GM21381 (cell line): ENCODE measurements at regions not wholly inside any gene's neighbourhood (a gene's known extent, or its start where the extent isn't known, plus 50 kb on each side); places are given as distances from the start of the nearest gene placed in this dataset.
"Not testable (repeated sequence)": the region's sequence is repeated elsewhere in the genome, so short reads cannot be mapped to it uniquely, and the experiment has no call there.

Experiments used
- ATAC-seq: cut with Tn5 transposase; IDR thresholded peaks from one replicate; pipeline ENCODE4 v1.9.1; 2021; ENCODE audit warnings: mild to moderate bottlenecking, moderate library complexity; ENCODE audit not compliant: unreplicated experiment

DNA sequence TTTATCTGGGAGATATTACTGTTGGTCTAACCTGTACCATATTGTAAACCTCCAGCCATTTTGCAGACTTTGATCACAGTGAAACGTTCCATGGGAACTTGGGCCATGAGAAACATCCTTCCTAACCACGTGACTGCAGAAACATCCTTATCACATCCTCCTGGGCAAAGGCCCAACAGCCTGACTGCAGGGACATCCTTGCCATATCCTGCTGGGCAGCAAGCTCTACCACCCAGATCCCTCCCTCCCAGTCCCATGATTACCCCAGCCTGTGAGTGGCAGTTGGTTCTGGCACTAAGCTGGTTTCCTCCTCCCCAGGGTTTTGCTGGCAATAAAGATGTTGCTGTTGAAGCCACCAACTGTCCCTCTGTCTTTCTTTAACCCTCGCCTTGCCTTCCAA, 201.2 kb downstream of the POTEC start:
- not testable (repeated sequence) for ATAC-seq

DNA sequence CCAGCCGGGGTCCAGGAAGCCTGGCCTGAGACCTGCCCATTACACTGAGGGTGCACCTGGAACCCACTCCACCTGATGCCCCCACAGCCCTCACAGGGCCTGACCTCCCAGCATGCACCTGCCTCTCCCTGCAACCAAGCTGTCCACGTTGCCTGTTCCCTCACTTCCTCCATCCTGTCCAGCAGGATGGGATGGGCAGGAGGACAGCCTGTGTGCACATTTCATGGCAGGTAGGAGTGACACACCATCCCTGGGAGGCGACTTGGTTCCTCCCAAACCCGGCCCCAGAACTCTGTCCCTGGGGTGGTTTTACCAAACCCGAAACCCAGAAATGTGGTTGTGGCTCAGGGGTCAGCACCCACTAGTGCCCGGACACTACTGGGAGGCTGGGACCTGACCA, 203.8 kb upstream of the ZNF519 start:
- ATAC-seq: not testable (repeated sequence)

DNA sequence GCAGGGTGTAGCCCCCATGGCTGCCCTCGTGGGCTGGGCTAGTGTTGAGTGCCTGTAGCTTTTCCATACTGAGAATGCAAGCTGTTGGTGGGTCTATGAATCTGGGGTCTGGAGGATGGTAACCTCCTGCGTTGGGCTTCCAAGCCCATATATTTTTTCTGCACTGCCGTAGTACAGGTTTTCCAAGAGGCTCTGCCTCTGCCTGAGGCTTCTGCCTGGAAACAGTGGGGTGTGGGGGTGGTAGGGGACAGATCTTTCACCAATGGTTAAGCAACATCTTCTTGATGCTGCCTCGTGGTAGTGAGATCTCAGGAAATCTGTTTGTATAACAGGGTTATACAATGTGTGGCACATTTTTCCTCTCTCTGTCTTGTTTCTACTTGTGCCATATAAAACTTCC, 189.0 kb upstream of the ZNF519 start:
- ATAC-seq: not testable (repeated sequence)

DNA sequence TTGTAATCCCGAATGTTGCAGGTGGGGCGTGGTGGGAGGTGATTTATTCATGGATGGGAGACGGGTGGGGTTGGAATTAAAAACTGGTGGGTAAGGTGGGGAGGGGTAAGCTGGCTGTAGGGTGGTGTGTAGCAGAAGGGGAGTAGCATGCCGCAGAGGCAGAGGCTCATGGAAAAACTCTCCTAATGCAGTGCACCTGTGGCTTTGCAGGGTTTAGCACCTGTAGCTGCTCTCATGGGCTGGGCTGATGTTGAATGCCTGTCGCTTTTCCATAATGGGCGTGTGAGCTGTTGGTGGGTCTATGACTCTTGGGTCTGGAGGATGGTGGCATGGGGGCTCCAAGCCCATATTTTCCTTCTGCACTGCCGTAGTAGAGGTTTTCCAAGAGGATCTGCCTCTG, 169.0 kb upstream of the ZNF519 start:
- ATAC-seq: not testable (repeated sequence)

- ATAC-seq: not testable (repeated sequence)
Measured at GRCh38 chr18:14295081-14295480, 162.8 kb upstream of the ZNF519 start.

DNA sequence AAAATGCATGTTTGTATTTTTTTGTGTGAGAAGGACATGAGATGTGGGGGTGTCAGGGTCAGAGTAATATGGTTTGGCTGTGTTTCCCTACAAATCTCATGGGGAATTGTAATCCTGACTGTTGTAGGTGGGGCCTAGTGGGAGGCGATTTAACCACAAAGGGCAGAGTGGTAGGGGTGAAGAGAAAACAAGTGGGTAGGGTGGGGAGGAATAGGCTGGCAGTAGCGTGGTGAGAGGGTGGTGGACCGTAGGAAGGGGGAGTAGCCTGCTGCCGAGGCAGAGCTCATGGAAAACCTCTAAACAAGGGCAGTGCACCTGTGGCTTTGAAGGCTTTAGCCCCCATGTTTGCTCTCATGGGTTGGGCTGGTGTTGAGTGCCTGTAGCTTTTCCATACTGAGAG, 152.8 kb upstream of the ZNF519 start:
- no peak for ATAC-seq

DNA sequence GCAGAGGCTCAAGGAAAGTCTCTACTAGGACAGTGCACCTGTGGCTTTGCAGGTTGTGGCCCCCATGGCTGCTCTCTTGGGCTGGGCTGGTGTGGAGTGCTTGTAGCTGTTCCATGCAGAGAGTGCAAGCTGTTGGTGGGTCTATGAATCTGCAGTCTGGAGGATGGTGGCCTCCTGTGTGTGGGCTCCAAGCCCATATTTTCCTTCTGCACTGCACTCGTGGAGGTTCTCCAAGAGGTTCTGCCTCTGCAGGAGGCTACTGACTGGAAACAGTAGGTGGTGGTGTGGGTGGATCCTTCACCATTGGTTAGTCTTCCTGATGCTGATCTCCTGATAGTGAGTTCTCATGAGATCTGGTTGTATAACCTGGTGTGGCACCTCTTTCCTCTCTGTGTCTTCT, 143.2 kb upstream of the ZNF519 start:
- not testable (repeated sequence) for ATAC-seq

- not testable (repeated sequence) for ATAC-seq
Measured at GRCh38 chr18:14265637-14266410, 133.6 kb upstream of the ZNF519 start.

- not testable (repeated sequence) for ATAC-seq
Measured at GRCh38 chr18:14262786-14263185, 130.6 kb upstream of the ZNF519 start.

GRCh38 chr18:14250084-14250677, 117.9 kb upstream of the ZNF519 start:
- ATAC-seq: not testable (repeated sequence)

GRCh38 chr18:14239224-14239623, 107.0 kb upstream of the ZNF519 start:
- ATAC-seq: not testable (repeated sequence)

DNA sequence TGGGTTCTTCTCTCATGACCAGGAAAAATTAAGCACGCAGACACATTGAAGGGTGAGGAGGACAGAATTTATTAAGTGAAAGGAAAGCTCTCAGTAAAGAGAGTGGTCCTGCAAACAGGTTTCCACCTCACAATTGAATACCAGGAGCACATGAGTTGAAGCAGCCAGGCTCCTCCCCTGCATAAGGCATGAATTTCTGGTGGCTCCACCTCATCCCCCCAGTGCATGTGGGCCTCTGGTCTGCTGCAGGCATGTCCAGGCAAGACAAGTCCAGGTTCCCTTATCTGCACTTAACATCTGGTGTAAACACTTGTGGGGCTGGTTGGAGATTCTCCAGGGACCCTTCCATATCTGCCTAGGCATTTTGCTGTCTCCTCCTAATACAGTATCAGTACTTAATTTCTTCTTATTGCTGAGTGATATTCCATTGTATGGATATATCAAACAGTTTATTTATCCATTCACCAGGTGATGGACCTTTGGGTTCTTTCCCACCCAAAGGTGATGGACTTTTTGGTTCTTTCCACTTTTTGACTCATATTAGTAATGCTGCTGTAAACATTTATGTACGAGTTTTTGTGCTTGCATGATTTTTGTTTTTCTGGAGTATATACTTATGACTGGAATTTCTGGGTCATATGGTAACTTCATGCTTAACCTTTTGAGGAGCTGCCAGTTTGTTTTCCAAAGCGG, 104.3 kb upstream of the ZNF519 start:
- not testable (repeated sequence) for ATAC-seq

GRCh38 chr18:14225286-14225679, 93.0 kb upstream of the ZNF519 start:
- ATAC-seq: not testable (repeated sequence)

- ATAC-seq: not testable (repeated sequence)
Measured at GRCh38 chr18:14224551-14225285, 92.5 kb upstream of the ZNF519 start.

GRCh38 chr18:14223919-14224318, 91.7 kb upstream of the ZNF519 start:
- ATAC-seq: not testable (repeated sequence)

- ATAC-seq: not testable (repeated sequence)
Measured at GRCh38 chr18:14223231-14223822, 91.1 kb upstream of the ZNF519 start.

- ATAC-seq: not testable (repeated sequence)
Measured at GRCh38 chr18:14222354-14223221, 90.4 kb upstream of the ZNF519 start.

DNA sequence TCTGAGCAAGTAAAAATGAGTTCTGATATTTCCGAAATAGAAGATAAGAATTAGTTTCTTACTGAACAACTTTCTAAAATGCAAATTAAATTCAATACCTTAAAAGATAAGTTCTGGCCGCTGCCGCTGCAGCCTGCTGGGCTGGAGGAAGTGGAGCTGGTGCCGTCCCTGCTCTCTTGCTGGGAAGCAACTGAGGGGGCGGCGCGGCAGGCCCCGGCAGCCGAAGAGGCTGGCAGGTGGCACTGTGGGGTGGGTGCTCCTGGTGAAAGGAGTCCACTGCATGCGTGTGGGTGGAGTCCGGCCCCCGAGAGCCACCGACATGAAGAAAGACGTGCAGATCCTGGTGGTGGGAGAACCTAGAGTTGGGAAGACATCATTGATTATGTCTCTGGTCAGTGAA, 89.5 kb upstream of the ZNF519 start:
- no peak for ATAC-seq

DNA sequence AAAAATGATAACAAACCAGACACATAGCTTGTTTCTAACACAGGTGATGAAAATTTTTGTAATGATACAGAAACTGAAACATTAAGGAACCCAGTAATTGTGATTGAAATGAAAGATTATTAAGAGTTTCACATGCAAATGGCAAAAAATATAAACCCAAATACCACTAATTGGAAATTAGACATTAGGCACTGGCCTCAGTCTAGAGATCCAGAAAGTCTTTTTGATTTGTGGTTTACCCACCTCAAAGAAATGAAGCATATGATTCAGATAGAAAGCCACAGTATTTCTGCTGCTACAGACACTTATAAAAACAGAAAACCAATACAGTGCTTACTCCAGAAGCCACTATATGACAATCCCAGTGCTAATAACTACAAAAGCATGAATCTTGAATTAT, 83.7 kb upstream of the ZNF519 start:
- not testable (repeated sequence) for ATAC-seq

GRCh38 chr18:14203424-14203823, 71.2 kb upstream of the ZNF519 start:
- not testable (repeated sequence) for ATAC-seq
